Neural progenitor cell (in vitro differentiated cells): ENCODE measurements at regions not wholly inside any gene's neighbourhood (a gene's known extent, or its start where the extent isn't known, plus 50 kb on each side); places are given as distances from the start of the nearest gene placed in this dataset.
A peak's percentile ranks its signal among the peaks of the same experiment; 100 is the strongest.

Experiments
- DNase-seq: peaks from one replicate; pipeline ENCODE4 v3.0.0-alpha.2; 2016; ENCODE audit warnings: low spot score
- H2AFZ ChIP-seq: fragments of 200-600 bp; sonication (generic); replicated peaks from 2 replicates; pipeline ENCODE4 v1.6.1; 2016; ENCODE audit warnings: antibody characterized with exemption
- H3F3A ChIP-seq: fragments of 200-600 bp; sonication (generic); 2 replicates; pipeline ENCODE4 v1.6.1; 2016; ENCODE audit warnings: antibody characterized with exemption, low read depth
- H3K27ac ChIP-seq: fragments of 200-600 bp; sonication (generic); 2 replicates; pipeline ENCODE4 v1.5.1; 2016; ENCODE audit warnings: mild to moderate bottlenecking
- H3K27me3 ChIP-seq: fragments of 200-600 bp; sonication (generic); 2 replicates; pipeline ENCODE4 v1.6.1; 2016; ENCODE audit warnings: mild to moderate bottlenecking, moderate library complexity
- H3K36me3 ChIP-seq: fragments of 200-600 bp; sonication (generic); 2 replicates; pipeline ENCODE4 v1.5.1; 2016
- H3K4me1 ChIP-seq: fragments of 200-600 bp; sonication (generic); 2 replicates; pipeline ENCODE4 v1.6.1; 2016; ENCODE audit warnings: mixed run types
- H3K4me2 ChIP-seq: fragments of 200-600 bp; sonication (generic); 2 replicates; pipeline ENCODE4 v1.6.1; 2016
- H3K4me3 ChIP-seq: fragments of 200-600 bp; sonication (generic); 2 replicates; pipeline ENCODE4 v1.5.1; 2016
- H3K79me2 ChIP-seq: fragments of 200-600 bp; sonication (generic); 2 replicates; pipeline ENCODE4 v1.6.1; 2016; ENCODE audit warnings: low read depth
- H3K9ac ChIP-seq: fragments of 200-600 bp; sonication (generic); 2 replicates; pipeline ENCODE4 v1.6.1; 2016
- H3K9me3 ChIP-seq: fragments of 200-600 bp; sonication (generic); 2 replicates; pipeline ENCODE4 v1.5.1; 2016; ENCODE audit warnings: low read depth
- H4K20me1 ChIP-seq: fragments of 200-600 bp; sonication (generic); 2 replicates; pipeline ENCODE4 v1.6.1; 2016; ENCODE audit warnings: low read depth
- H3K27ac Mint-ChIP-seq: 3 replicates; pipeline ENCODE4 v1.8.0; 2021; ENCODE audit warnings: mixed read lengths
- H3K27me3 Mint-ChIP-seq: 2 replicates; pipeline ENCODE4 v1.8.0; 2022; ENCODE audit warnings: low read depth, mild to moderate bottlenecking, inconsistent platforms, moderate library complexity, mixed read lengths; ENCODE audit not compliant: insufficient read depth
- H3K36me3 Mint-ChIP-seq: 3 replicates; pipeline ENCODE4 v1.8.0; 2021; ENCODE audit warnings: mixed read lengths
- H3K4me1 Mint-ChIP-seq: 3 replicates; pipeline ENCODE4 v1.8.0; 2021; ENCODE audit warnings: mixed read lengths
- H3K4me3 Mint-ChIP-seq: 3 replicates; pipeline ENCODE4 v1.8.0; 2021; ENCODE audit warnings: mild to moderate bottlenecking, moderate library complexity, mixed read lengths
- H3K9me3 Mint-ChIP-seq: 3 replicates; pipeline ENCODE4 v1.8.0; 2020; ENCODE audit warnings: mixed read lengths
- EZH2 ChIP-seq: fragments of 200-600 bp; sonication (generic); IDR thresholded peaks from 2 replicates; pipeline ENCODE4 v1.6.1; 2017; ENCODE audit warnings: antibody characterized with exemption, mild to moderate bottlenecking, moderate library complexity
- EZH2phosphoT487 ChIP-seq: fragments of 200-600 bp; sonication (generic); IDR thresholded peaks from 2 replicates; pipeline ENCODE4 v1.6.1; 2017; ENCODE audit warnings: antibody characterized with exemption
- TF ChIP-seq, protein P1 (sequence below): fragments of 200-600 bp; sonication (generic); IDR thresholded peaks from 2 replicates; pipeline ENCODE4 v1.5.1; 2017; ENCODE audit warnings: antibody characterized with exemption, mild to moderate bottlenecking

DNA sequence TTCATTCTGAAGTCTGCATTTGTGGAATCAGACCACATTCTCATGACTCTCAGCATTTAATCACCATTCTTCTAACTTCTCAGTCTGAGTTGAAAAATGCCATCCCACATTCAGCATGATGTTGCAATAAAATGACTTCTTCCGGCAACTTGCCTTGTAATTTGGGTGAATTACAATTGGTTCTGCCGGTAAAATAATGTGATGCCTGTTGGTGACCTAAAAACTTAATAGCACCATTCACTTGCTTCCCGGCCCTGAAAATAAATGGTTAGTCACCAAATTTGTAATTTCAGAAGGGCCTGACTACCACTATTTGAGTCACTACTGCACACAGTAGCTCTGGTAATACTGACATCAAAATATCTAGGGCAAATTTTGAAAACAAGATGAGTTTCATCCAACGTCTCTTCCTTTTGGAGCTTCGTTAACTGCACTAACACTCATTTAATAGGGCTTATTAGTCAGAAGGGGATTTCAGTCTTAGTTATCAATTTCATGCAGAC, 637.1 kb upstream of the CHAC2 start:
- peaks cover 6% of the 10 kb centered on the region for H3K4me1 Mint-ChIP-seq
- H3K27me3 ChIP-seq: no peaks in the 10 kb centered on the region
- H3K79me2 ChIP-seq: no peaks in the 10 kb centered on the region
- H3K9ac ChIP-seq: no peak overlapping the region
- TF ChIP-seq EZH2phosphoT487: no peak
- no peak for TF ChIP-seq EZH2
- TF ChIP-seq, protein P1, sequence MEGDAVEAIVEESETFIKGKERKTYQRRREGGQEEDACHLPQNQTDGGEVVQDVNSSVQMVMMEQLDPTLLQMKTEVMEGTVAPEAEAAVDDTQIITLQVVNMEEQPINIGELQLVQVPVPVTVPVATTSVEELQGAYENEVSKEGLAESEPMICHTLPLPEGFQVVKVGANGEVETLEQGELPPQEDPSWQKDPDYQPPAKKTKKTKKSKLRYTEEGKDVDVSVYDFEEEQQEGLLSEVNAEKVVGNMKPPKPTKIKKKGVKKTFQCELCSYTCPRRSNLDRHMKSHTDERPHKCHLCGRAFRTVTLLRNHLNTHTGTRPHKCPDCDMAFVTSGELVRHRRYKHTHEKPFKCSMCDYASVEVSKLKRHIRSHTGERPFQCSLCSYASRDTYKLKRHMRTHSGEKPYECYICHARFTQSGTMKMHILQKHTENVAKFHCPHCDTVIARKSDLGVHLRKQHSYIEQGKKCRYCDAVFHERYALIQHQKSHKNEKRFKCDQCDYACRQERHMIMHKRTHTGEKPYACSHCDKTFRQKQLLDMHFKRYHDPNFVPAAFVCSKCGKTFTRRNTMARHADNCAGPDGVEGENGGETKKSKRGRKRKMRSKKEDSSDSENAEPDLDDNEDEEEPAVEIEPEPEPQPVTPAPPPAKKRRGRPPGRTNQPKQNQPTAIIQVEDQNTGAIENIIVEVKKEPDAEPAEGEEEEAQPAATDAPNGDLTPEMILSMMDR: no peak
- no peak overlapping the region for H3K27ac Mint-ChIP-seq
- no peak overlapping the region for H3K4me3 Mint-ChIP-seq
- DNase-seq: no peak
- H3K4me3 ChIP-seq: no peak overlapping the region
- no peaks in the 10 kb centered on the region for H3K36me3 ChIP-seq
- no peaks in the 10 kb centered on the region for H3K4me1 ChIP-seq
- H4K20me1 ChIP-seq: no peaks in the 10 kb centered on the region
- H3F3A ChIP-seq: no peaks in the 10 kb centered on the region
- no peak overlapping the region for H2AFZ ChIP-seq
- H3K27ac ChIP-seq: no peak overlapping the region
- no peaks in the 10 kb centered on the region for H3K36me3 Mint-ChIP-seq
- no peaks in the 10 kb centered on the region for H3K9me3 ChIP-seq
- H3K4me2 ChIP-seq: no peak overlapping the region
- H3K27me3 Mint-ChIP-seq: no peaks in the 10 kb centered on the region
- no peaks in the 10 kb centered on the region for H3K9me3 Mint-ChIP-seq

DNA sequence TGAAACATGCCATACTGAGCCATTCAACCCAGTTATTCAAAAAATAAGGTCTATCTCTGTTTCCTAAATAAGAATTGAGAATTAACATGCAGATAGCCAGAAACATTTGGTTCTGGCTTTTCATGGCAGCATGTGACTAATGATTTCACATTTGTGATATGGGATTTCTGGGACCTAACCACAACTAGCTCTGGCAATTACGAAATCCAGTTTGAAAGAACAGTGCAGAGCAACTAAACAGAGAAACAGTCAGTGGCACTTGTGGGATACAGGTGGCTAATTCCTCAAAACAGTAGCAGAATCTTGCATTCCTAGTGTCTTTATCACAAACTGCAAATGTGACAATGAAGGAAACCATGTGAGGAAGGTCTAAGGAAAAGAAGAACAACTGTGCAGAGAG, 637.8 kb upstream of the CHAC2 start:
- DNase-seq: no peak
- H3K27ac Mint-ChIP-seq: no peak overlapping the region
- Histone ChIP-seq H3K9ac (no peak overlapping the region), H3K4me1 (no peaks in the 10 kb centered on the region), H3K79me2 (no peaks in the 10 kb centered on the region), H4K20me1 (no peaks in the 10 kb centered on the region), H3F3A (no peaks in the 10 kb centered on the region), H3K4me2 (no peak overlapping the region), H2AFZ (peak overlapping the region; percentile 32), H3K27ac (no peak overlapping the region), H3K4me3 (no peak overlapping the region), H3K27me3 (no peaks in the 10 kb centered on the region), H3K36me3 (no peaks in the 10 kb centered on the region), H3K9me3 (no peaks in the 10 kb centered on the region)
- H3K9me3 Mint-ChIP-seq: no peaks in the 10 kb centered on the region
- H3K36me3 Mint-ChIP-seq: no peaks in the 10 kb centered on the region
- H3K4me3 Mint-ChIP-seq: no peak overlapping the region
- H3K4me1 Mint-ChIP-seq: peaks cover 5% of the 10 kb centered on the region
- TF ChIP-seq EZH2 (no peak), EZH2phosphoT487 (no peak)
- TF ChIP-seq, protein P1: no peak
- H3K27me3 Mint-ChIP-seq: no peaks in the 10 kb centered on the region

DNA sequence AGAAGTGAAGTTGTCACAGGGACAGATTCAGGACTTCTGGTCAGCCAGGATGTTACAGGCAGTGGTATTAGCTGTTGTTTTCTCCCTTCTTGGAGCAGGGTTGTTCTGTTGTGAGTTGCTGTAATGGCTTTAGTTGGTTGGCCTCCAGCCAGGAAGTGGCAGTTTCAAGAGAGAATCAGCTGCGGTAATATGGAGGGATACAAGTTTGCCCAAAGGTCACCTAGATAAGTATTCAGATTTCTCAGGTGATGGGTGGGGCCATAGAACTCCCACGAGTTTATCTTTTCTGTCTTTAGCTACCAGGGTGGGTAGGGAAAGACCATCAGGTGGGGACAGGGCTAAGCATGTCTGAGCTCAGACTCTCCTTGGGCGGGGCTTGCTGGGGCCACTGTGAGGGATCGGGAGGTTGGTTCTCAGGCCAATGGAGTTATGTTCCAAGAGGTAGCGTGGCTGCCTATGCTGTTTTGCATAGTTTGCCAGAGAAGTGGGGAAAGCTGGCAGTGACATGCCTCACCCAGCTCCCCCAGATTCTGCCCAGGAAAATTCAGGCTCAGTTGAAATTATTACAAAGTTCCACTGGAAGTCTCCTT, 640.4 kb upstream of the CHAC2 start:
- no peaks in the 10 kb centered on the region for H3K27me3 Mint-ChIP-seq
- no peaks in the 10 kb centered on the region for H3F3A ChIP-seq
- no peaks in the 10 kb centered on the region for H3K4me1 ChIP-seq
- no peak overlapping the region for H3K4me2 ChIP-seq
- no peak overlapping the region for H3K4me3 Mint-ChIP-seq
- H3K36me3 ChIP-seq: no peaks in the 10 kb centered on the region
- no peak overlapping the region for H3K4me3 ChIP-seq
- no peaks in the 10 kb centered on the region for H3K27me3 ChIP-seq
- TF ChIP-seq, protein P1: no peak
- TF ChIP-seq EZH2 (no peak), EZH2phosphoT487 (no peak)
- H3K9me3 ChIP-seq: no peaks in the 10 kb centered on the region
- no peak overlapping the region for H3K9ac ChIP-seq
- H3K9me3 Mint-ChIP-seq: no peaks in the 10 kb centered on the region
- H2AFZ ChIP-seq: peak overlapping the region; percentile 7
- H3K79me2 ChIP-seq: no peaks in the 10 kb centered on the region
- no peaks in the 10 kb centered on the region for H4K20me1 ChIP-seq
- no peak for DNase-seq
- H3K36me3 Mint-ChIP-seq: no peaks in the 10 kb centered on the region
- no peaks in the 10 kb centered on the region for H3K4me1 Mint-ChIP-seq
- H3K27ac Mint-ChIP-seq: no peak overlapping the region
- H3K27ac ChIP-seq: no peak overlapping the region
